GDM1 (cell line): ENCODE measurements at regions not wholly inside any gene's neighbourhood (a gene's known extent, or its start where the extent isn't known, plus 50 kb on each side); places are given as distances from the start of the nearest gene placed in this dataset.

Experiments used
- DNase-seq: peaks from one replicate; lab custom pipeline; 2025; lab: John Stamatoyannopoulos, UW

- DNase-seq, result no peak
Measured at GRCh38 chr15:38886315-38887163, 321.9 kb upstream of the RASGRP1 start.

- DNase-seq, result no peak
Measured at GRCh38 chr15:38888701-38889221, 324.1 kb upstream of the RASGRP1 start.

DNA sequence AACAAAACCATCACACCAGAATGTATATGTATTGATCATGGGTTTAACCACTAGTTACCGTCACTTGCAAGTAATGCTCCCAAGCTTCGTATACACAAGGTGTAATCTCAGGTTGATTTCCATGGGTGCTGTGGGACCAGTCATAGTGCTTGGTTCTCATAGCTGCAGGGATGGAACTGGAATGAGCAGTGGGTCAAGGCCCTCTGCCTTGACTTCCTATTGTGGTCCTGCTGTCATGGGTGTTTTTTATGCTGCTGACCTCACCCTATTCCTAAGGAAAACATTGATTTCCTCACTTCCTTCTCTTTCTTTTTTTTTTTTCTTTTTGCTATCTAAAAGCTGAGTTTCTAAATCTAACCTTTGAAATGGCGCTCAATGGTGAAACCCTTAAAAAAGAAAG is 325.6 kb upstream of the RASGRP1 start:
- no peak for DNase-seq

GRCh38 chr15:38893925-38894242 is 329.3 kb upstream of the RASGRP1 start:
- no peak for DNase-seq

- no peak for DNase-seq
Measured at GRCh38 chr15:38894243-38894948, 329.8 kb upstream of the RASGRP1 start.

GRCh38 chr15:38895326-38896255 is 331.0 kb upstream of the RASGRP1 start:
- DNase-seq, result no peak

GRCh38 chr15:38896647-38897046 is 332.0 kb upstream of the RASGRP1 start:
- no peak for DNase-seq

DNA sequence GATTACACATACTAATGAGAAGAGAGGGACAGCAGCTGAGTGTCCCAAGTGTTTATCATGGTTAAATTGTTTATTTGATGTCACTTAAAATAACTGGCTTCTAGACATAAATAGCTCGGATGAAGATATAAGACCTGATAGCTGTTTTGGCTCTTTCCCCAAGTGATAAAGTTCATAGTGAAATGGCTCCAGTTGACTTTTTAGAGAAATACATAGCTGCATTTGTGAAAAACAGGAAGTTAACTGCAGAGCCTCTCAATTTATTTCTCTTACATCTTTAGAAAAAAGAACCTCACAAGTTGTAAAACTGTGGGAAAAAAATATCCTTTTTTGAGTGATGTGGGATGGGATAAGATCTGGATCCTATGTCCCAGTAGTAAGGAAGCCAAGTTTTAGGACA is 332.9 kb upstream of the RASGRP1 start:
- DNase-seq, result no peak

DNA sequence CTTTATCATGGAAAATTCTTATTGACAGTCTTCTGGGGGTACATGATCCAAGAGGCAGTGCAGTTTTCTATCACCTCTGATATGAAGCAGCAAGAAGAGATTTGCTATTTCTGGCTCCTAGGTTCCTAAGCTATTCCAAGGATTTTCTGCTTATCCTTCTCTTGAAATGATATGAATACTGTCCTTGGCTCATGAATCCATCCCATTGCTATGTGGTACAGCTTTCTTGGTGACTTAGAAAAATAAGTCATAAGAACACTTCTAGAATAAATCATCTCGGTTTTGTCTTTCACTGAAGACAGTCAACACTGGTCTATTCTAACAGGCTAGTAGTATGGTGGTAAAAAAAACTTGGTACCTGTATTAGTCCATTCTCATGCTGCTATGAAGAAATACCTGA is 333.6 kb upstream of the RASGRP1 start:
- no peak for DNase-seq

DNA sequence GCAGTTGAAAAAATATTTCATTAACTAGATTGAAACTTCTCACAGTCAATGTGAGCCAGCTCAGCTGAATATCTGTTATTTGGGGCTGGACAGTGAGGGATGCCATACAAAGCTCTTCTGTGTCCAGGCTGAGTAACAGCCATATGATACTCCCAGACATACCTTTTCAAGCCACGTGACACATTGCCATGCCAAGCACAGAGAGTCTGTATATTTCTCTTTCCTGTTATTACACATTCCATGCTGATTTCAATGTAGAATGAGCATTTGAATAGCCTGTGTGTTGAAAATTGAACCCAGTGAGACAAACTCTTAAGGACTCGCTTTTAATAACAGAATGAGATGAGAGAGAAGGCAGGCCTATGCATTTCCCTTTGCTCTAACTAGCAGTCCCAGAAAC is 334.7 kb upstream of the RASGRP1 start:
- no peak for DNase-seq

GRCh38 chr15:38904298-38904697 is 339.7 kb upstream of the RASGRP1 start:
- DNase-seq, result no peak

- no peak for DNase-seq
Measured at GRCh38 chr15:38905632-38906031, 341.0 kb upstream of the RASGRP1 start.

GRCh38 chr15:38920966-38921365 is 356.4 kb upstream of the RASGRP1 start:
- DNase-seq, result no peak

DNA sequence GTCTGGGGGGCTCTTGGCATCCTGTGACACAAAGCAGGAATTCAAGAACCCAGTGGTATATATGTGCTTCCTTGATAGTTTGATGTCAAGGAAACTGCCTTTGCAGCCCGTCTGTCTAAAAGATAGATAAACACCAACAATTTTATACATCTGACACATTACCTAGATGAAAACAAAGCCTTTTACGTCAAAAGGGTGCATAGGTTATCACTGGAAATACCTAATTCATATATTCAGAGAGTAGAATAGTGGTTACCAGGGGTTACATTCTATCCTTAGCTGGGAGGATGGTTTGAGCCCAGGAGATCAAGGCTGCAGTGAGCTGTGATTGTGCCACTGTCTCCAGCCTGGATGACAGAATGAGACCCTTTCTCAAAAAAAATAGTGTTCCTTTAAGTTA is 356.9 kb upstream of the RASGRP1 start:
- no peak for DNase-seq

DNA sequence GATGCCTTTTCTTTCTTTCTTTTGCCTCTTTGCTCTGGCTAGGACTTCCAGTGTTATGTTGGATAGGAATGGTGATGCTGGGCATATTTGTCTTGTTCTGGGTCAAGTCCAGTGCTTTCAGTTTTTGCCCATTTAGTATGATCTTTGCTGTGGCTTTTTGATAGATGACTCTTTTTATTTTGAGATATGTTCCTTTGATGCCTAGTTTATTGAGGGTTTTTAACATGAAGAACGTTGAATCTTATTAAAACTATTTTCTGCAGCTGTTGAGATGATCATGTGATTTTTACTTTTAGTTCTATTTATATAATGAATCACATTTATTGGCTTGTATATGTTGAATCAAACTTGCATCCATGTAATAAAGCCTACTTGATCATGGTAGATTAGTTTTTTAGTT is 363.8 kb upstream of the RASGRP1 start:
- DNase-seq, result no peak

DNA sequence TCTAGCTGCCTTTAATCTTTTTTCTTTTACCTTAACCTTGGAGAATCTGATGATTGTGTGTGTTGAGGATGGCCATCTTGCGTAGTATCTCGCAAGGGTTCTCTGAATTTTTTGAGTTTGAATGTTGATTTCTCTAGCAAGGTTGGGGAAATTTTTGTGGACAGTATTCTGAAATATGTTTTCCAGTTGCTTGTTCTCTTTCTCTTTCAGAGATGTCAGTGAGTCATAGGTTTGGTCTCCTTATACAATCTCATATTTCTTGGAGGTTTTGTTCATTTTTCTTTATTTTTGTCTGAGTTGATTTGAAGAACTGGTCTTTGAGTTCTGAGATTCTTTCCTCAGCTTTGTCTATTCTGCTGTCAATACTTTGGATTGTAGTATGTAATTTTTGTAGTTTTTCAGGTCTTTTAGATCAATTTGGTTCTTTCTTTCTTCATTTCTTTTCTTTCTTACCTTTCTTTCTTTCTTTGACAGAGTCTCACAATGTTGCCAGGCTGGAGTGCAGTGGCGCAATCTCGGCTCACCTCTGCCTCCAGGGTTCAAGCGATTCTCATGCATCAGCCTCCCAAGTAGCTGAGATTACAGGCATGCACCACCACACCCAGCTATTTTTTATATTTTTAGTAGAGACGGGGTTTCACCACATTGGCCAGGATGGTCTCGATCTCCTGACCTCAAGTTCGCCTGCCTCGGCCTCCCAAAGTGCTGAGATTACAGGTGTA is 366.4 kb upstream of the RASGRP1 start:
- DNase-seq, result no peak

DNA sequence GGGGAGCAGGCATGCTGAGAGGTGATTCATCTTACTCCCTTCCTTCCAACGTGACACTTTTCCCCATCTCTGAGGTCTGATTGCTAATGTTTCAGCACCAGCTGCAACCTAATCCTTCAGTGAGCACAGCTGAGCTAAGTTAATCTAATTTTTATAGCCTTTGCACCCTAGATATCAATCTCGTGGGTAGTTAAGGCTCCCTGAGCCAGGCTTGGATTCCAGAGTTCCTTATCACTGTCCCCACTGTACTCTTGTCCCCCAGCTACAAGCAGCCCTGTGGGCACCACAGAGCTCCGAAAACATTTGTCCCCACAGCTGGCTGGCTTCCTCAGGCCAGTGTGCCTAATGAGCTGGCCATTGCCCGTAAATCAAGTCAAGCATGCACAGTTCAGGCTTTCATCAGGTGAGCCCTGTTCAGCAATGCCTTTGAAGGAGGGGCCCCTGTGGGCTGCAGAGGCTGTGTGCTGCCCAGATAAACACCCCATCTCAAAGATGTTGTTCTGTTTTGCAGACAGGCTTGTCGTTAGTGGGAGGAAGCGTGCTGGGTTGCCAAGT is 376.9 kb upstream of the RASGRP1 start:
- no peak for DNase-seq

DNA sequence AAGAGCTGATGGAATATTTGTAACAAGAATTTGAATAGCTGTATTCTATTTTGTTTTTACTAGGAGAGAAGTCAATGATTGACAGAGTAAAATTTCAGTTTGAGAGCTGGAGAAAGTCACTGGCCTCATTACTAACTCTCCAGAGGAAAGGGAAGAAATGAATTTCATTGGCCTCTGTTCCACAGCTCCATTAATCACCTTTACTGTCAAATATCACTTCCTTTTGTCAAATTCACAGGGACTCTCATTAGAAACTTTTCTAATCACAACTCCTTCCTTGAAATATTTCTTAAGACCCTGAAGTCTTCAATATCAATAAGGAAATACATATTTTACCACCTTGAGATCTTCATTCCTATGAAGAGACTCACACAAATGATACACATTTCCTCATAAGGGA is 379.9 kb upstream of the RASGRP1 start:
- no peak for DNase-seq

- no peak for DNase-seq
Measured at GRCh38 chr15:38945551-38946298, 381.1 kb upstream of the RASGRP1 start.

GRCh38 chr15:38954090-38954489 is 389.5 kb upstream of the RASGRP1 start:
- DNase-seq, result no peak

GRCh38 chr15:38961456-38961855 is 396.8 kb upstream of the RASGRP1 start:
- DNase-seq, result no peak
